ENCODE measurements at regions not wholly inside any gene's neighbourhood (a gene's known extent, or its start where the extent isn't known, plus 50 kb on each side); places are given as distances from the start of the nearest gene placed in this dataset.

- no peak for TF ChIP-seq CTCF (IDR thresholded peaks at IDR 0.05)
- peaks cover 8% of the 10 kb centered on the region for H3K27me3 Mint-ChIP-seq (ENCODE audit: unreplicated experiment)
- DNase-seq (ENCODE audit: extremely low spot score, unreplicated experiment), result no peak
- H3K4me3 Mint-ChIP-seq (ENCODE audit: unreplicated experiment), result no peak overlapping the region
- no peaks in the 10 kb centered on the region for H3K9me3 Mint-ChIP-seq (ENCODE audit: unreplicated experiment)
- H3K27ac Mint-ChIP-seq (ENCODE audit: unreplicated experiment), result no peak overlapping the region
- H3K36me3 Mint-ChIP-seq (ENCODE audit: unreplicated experiment), result no peaks in the 10 kb centered on the region
- no peaks in the 10 kb centered on the region for H3K4me1 Mint-ChIP-seq (ENCODE audit: unreplicated experiment)
Observed at GRCh38 chr6:165999279-165999678, 168.4 kb downstream of the TBXT start.

DNA sequence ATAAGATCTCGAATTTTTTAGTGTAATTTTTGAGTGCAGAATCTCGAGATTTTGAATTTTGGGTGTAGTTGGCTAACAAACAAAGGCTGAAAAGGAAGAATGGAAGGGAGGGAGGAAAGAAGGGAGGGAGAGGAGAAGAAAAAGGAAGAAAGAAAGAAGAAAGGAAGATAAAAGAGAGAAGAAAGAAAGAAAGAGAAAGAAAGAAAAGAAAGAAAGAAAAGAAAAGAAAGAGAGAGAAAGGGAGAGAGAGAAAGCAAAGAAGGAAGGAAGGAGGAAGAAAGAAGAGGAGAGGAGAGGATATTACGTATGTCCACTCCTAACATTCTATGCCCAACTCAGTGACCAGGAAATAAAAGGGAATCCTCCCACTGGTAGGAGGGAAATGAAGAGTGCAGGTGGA, 169.6 kb downstream of the TBXT start:
- no peak for TF ChIP-seq CTCF (IDR thresholded peaks at IDR 0.05)
- Mint-ChIP-seq H3K27me3 (ENCODE audit: unreplicated experiment) (peaks cover 8% of the 10 kb centered on the region), H3K9me3 (ENCODE audit: unreplicated experiment) (no peaks in the 10 kb centered on the region), H3K4me1 (ENCODE audit: unreplicated experiment) (no peaks in the 10 kb centered on the region), H3K4me3 (ENCODE audit: unreplicated experiment) (no peak overlapping the region), H3K27ac (ENCODE audit: unreplicated experiment) (no peak overlapping the region), H3K36me3 (ENCODE audit: unreplicated experiment) (no peaks in the 10 kb centered on the region)
- no peak for DNase-seq (ENCODE audit: extremely low spot score, unreplicated experiment)

GRCh38 chr6:165991341-165991740, 176.3 kb downstream of the TBXT start:
- H3K36me3 Mint-ChIP-seq (ENCODE audit: unreplicated experiment), result no peaks in the 10 kb centered on the region
- H3K9me3 Mint-ChIP-seq (ENCODE audit: unreplicated experiment), result no peaks in the 10 kb centered on the region
- peaks cover 24% of the 10 kb centered on the region for H3K4me1 Mint-ChIP-seq (ENCODE audit: unreplicated experiment)
- no peak overlapping the region for H3K27ac Mint-ChIP-seq (ENCODE audit: unreplicated experiment)
- no peak overlapping the region for H3K4me3 Mint-ChIP-seq (ENCODE audit: unreplicated experiment)
- no peak for DNase-seq (ENCODE audit: extremely low spot score, unreplicated experiment)
- H3K27me3 Mint-ChIP-seq (ENCODE audit: unreplicated experiment), result peaks cover 37% of the 10 kb centered on the region
- no peak for TF ChIP-seq CTCF (IDR thresholded peaks at IDR 0.05)

- no peak for DNase-seq (ENCODE audit: extremely low spot score, unreplicated experiment)
- Mint-ChIP-seq H3K27ac (ENCODE audit: unreplicated experiment) (no peak overlapping the region), H3K9me3 (ENCODE audit: unreplicated experiment) (no peaks in the 10 kb centered on the region), H3K36me3 (ENCODE audit: unreplicated experiment) (no peaks in the 10 kb centered on the region), H3K4me3 (ENCODE audit: unreplicated experiment) (no peak overlapping the region), H3K4me1 (ENCODE audit: unreplicated experiment) (peaks cover 26% of the 10 kb centered on the region), H3K27me3 (ENCODE audit: unreplicated experiment) (peaks cover 43% of the 10 kb centered on the region)
- TF ChIP-seq CTCF (IDR thresholded peaks at IDR 0.05), result no peak
Observed at GRCh38 chr6:165990216-165990615, 177.4 kb downstream of the TBXT start.

GRCh38 chr6:165988757-165989456, 178.7 kb downstream of the TBXT start:
- no peak for TF ChIP-seq CTCF (IDR thresholded peaks at IDR 0.05)
- Mint-ChIP-seq H3K9me3 (ENCODE audit: unreplicated experiment) (no peaks in the 10 kb centered on the region), H3K36me3 (ENCODE audit: unreplicated experiment) (no peaks in the 10 kb centered on the region), H3K4me1 (ENCODE audit: unreplicated experiment) (peaks cover 26% of the 10 kb centered on the region), H3K27me3 (ENCODE audit: unreplicated experiment) (peaks cover 48% of the 10 kb centered on the region), H3K27ac (ENCODE audit: unreplicated experiment) (no peak overlapping the region), H3K4me3 (ENCODE audit: unreplicated experiment) (peak overlapping the region; percentile 77)
- no peak for DNase-seq (ENCODE audit: extremely low spot score, unreplicated experiment)

Data from osteocyte (in vitro differentiated cells).